Fibroblast of the conjunctiva (primary cell): ENCODE measurements at regions not wholly inside any gene's neighbourhood (a gene's known extent, or its start where the extent isn't known, plus 50 kb on each side); places are given as distances from the start of the nearest gene placed in this dataset.
"Not testable (repeated sequence)": the region's sequence is repeated elsewhere in the genome, so short reads cannot be mapped to it uniquely, and the experiment has no call there.

ENCODE experiments used
- DNase-seq: peaks from one replicate; pipeline ENCODE4 v3.0.0-alpha.2; 2010; ENCODE audit warnings: low read depth

DNA sequence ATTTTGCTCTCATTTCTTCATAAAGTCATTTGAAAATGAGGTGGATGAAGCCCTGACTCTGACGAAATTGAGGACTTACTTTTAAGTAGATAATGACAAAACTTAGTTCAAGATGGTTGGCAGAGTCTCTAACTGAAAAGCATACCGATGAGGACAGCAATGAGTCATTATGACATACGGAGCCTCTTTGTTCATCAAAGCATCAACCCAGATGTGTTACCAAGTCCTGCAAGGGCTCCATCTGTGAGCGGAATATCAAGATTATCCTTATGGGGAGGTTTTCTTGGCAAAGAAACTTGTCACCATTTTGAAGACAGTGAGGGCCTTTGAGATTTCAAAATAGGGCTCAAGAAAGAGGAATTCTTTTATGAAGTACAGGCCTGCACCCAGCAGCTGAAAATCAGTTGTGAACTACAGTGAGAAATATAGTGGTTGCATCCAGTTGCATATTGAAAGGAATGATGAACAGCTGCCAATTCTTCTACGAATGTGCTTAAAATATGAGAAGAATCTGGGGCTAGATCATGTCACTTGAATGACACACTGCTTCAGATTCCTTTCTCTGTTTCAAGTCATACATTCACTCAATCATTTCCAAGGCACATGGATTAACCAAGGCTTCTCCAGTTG is 86.6 kb upstream of the SLC24A2 start:
- DNase-seq = no peak

DNA sequence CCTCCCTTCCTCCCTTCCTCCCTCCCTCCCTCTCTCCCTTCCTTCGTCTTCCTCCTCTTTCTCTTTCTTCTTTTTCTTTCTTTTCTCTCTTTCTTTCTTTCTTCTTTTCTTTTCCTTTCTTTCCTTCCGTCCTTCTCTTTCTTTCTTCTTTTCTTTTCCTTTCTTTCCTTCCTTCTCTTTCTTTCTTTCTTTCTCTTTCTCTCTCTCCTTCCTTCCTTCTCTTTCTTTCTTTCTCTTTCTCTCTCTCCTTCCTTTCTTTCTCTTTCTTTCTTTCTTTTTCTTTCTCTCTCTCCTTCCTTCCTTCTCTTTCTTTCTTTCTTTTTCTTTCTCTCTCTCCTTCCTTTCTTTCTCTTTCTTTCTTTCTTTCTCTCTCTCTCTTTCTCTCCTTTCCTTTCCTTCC is 84.4 kb upstream of the SLC24A2 start:
- DNase-seq = not testable (repeated sequence)

DNA sequence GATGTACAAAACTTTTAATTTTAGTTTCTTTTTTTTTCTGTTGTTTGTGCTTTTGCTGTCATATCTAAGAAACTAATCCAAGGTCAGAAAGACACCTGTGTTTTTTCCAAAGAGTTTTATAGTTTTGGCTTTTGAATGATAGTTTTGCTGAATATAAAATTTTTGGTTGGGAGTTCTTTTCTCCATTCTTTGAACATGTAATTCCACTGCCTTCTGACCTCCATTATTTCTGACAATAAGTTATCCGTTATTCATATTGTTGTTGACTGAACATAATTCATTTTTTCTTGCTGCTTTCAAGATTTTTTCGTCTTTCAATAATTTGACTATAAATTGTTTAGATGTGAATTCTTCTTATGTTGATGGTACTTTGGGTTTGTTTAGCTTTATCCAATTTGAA is 82.2 kb upstream of the SLC24A2 start:
- DNase-seq = no peak

DNA sequence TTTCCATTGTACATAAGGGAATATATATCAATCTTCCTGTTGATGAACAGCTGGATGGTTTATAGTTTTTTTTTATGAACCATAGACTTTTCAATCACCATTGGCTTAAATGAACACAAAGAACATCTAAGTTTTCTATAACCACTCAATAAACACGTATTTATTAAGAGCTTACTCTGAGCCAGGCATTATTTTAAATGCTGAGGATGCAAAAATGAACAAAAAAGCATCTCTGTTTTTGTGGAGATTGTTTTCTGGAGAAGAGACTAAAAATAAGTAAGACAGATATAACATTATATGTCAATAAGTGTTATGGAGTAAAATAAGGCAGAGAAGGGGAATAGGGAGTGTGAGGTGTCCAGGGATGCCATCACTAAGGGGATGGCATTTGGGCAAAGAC is 52.1 kb upstream of the SLC24A2 start:
- no peak for DNase-seq
